ENCODE measurements at regions not wholly inside any gene's neighbourhood (a gene's known extent, or its start where the extent isn't known, plus 50 kb on each side); places are given as distances from the start of the nearest gene placed in this dataset.
A peak's percentile ranks its signal among the peaks of the same experiment; 100 is the strongest.

GRCh38 chr12:77349689-77350370, 284.5 kb upstream of the E2F7 start:
- DNase-seq (ENCODE audit: low read depth) = no peak

DNA sequence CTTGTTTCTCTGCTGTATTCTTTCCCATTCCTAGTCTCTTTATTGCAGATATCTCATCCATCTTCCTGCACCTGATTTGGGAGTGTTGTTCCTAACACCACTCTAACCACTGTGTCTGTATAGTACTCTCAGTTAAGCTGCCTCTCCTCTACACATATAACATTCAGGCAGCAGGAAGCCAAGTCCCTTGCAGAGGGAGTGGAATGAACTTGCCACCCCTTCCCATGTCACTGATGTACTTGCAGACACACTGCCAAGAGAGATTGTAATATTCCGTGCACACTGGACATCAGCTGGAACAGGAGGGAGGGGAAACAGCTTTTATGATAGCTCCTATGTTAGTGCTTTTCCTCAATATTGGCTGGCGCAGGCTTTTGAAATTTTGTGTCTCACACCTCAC, 281.6 kb upstream of the E2F7 start:
- no peak for DNase-seq (ENCODE audit: low read depth)

GRCh38 chr12:77345336-77345735, 280.0 kb upstream of the E2F7 start:
- DNase-seq (ENCODE audit: low read depth) = no peak

DNA sequence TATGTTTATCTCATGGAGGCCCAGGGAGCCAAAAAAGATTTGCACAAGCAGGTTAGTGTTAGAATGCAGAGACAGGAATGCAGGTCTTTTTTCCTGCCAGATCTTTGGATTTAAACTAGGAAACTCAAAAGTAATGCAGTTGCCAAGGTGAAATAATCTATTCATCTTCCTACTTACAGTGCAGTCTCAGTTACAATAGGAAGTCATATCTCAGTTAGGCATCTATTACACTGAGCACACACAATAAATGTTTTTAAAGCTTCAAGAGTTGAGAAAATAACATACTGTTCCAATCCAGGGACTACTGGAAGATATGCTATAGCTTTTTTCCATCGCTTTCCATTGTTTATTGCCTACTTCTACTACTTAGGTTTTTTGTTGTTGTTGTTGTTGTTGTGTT, 279.3 kb upstream of the E2F7 start:
- no peak for DNase-seq (ENCODE audit: low read depth)

GRCh38 chr12:77343291-77343690, 277.9 kb upstream of the E2F7 start:
- DNase-seq (ENCODE audit: low read depth) = no peak

DNA sequence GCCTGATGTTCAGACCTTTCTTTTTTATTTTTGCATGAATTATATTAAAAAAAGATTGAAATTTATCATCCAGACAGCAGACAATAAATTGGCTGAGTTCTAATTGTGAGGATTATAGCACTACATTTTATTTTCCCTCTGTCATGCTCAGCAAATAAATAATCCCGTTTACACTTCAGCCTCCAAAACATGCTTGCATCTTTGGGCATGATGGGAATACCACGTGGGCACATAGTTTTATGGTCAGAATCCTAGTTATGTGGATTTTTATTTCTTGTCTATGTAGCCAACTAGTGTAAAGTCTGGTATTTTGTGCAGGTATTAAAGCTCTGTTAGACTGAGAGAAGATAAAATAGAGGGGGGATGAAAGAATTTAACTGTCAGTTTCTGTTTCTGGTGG, 276.9 kb upstream of the E2F7 start:
- DNase-seq (ENCODE audit: low read depth) = no peak

- DNase-seq (ENCODE audit: low read depth) = peak; percentile 24
Observed at GRCh38 chr12:77339610-77340009, 274.2 kb upstream of the E2F7 start.

DNA sequence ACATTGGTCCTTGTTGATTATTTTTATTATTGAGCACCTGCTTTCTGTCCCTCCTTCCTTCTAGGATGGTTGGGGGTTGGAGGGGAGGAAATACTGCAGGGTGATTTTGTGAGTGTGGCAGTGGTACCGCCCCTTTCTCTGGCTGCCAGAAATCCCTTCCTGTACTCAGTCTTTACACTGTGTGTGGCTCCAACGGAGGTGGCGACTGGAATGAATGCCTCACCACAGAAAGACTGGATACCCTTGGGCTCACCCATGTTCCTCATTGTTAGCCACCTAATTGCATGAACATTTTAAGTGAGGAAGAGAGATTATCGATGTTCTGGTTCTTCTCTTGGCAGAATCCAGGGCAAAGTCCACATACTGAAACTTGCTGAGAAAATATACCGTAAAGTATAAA, 272.0 kb upstream of the E2F7 start:
- DNase-seq (ENCODE audit: low read depth) = no peak

DNA sequence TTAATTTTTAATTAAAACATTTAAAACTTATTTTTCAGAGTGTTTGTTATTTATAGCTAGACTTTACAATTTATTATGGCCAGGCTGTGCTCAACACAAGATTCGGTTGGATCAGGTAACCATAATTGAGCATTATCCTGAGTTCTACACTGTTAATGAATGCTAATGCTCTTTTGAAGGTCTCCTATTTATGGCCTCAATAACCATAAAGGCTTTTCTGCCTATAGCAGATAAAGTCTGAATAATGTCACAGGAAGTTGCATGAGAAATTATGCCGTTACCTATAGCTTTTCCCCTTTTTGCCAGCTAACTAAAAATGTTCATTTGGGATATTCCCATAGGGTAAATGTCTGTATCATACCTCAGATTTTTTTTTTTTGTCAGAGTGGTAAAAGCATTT, 269.4 kb upstream of the E2F7 start:
- no peak for DNase-seq (ENCODE audit: low read depth)

- no peak for DNase-seq (ENCODE audit: low read depth)
Observed at GRCh38 chr12:77328326-77328725, 263.0 kb upstream of the E2F7 start.

DNA sequence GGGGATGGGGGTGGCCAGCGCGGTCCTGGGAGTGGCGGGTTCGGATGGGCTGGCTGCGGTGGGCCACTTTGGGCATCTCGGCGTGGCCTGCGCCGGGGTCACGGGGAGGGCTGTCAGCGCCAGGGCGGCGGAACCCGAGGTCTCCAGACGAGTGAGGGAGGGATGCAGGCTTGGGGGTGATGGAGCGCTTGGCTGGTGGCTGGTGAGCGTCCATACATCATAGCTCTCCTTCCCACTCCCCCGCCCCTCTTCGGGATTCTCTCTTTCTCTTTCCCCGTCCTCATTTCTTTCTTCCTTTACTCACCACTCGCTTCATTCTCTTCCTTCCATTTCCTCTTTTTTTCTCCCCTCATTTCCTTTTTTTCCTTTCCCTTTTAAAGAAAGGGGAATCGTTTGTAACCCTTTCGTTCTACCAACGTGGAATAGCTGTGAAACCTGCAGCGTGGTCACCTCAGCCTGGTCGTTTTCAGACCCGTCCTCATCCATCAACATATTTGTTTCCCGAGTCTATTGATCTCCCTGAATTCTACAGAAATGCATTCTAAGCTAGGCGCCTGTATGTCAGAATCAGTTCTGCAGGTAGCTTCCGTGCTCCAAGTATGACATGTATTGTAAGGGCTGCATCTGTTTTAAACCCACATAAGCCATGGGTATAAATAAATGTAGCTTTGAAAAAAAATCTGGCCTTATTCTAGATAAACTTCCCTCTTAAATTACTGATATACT, 260.3 kb upstream of the E2F7 start:
- no peak for DNase-seq (ENCODE audit: low read depth)

GRCh38 chr12:77324763-77325468, 259.5 kb upstream of the E2F7 start:
- peak; percentile 20 for DNase-seq (ENCODE audit: low read depth)

DNA sequence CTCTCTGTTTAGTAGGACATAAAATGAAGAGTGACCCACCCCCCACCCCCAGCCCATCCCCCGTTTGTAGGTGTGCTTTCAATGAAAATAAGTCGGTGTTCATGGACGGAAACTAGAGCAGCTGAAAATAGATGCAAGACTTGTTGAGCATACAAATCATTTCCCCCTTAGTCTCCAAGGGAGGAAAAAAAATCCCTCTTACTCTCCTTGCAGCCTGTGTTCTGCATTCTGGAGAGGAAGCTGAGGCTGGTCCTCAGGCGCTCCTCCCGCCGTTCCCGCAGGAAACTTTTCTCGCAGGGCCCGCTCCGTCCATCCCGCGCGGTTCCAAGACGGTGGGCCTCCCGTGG, 259.0 kb upstream of the E2F7 start:
- no peak for DNase-seq (ENCODE audit: low read depth)

- DNase-seq (ENCODE audit: low read depth) = no peak
Observed at GRCh38 chr12:77323788-77324415, 258.5 kb upstream of the E2F7 start.

DNA sequence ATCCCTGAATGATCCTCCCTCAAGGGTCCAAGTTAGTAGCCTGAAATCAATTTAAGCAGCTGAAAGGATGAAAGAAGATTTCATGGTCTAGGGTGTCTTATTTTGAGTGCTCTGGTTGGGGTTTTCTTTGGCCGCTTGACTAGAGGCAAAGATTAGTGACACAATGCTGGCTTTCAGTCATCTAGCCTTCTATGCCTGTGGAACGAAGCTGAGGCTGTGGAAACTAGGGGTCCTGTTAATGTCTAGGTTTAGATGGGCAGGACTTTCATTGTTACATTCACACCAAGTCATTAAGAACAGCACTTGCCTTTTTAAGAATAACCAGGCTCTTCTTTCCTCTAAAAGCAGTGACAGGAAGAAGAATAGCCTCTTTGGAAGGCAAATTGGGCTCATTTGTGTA, 253.8 kb upstream of the E2F7 start:
- no peak for DNase-seq (ENCODE audit: low read depth)

DNA sequence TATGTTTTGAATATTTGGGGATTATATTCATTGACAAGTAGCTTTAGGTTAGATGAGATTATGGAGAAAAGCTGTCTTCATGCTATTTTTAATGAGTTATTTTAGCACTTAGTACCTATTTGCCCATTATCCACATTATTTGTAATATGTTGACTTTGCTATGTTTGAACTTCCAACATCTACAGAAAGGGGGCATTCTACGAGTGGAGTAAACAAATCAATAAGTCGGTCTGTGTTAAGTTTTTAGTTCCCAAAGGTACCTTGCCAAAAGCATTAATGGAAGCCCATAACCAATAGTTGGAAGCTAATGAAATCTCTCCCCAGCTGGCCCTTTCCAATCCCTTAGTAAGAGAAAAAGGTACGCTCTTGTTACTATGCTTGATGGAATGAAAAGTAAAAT, 250.0 kb upstream of the E2F7 start:
- no peak for DNase-seq (ENCODE audit: low read depth)

DNA sequence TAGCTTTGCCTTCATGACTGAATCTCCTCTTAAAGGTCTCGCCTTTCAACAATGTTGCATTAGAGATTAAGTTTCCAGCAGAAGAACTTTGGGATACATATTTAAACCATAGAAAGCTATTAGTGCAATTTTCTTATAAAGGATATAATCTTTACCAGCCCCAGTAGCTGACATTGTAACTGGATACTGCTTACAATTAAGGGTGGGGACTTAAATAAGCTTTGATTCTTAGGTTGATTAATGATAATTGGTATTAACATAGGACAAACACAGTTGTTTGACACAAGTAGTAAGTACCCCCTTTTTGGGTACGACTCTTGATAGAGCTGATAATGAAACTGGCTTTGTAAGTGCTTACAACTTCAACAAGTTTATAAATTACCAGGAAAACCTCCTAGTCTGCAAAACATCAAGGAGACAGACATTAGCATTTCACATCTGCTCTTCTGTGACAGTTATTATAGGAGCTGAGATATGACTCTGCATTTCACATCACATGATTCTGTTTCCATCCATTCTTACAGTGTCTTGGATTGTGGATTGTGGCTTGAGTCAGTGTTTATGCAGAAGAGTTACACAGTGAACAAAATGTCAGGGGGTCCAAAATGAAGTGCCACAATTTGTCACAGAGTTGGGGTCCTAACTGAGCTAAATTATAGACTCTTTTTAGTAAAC, 249.1 kb upstream of the E2F7 start:
- DNase-seq (ENCODE audit: low read depth) = no peak

- DNase-seq (ENCODE audit: low read depth) = no peak
Observed at GRCh38 chr12:77308056-77308455, 242.7 kb upstream of the E2F7 start.

- no peak for DNase-seq (ENCODE audit: low read depth)
Observed at GRCh38 chr12:77300811-77301210, 235.4 kb upstream of the E2F7 start.

GRCh38 chr12:77299910-77300669, 234.7 kb upstream of the E2F7 start:
- DNase-seq (ENCODE audit: low read depth) = peak; percentile 47

- peak; percentile 51 for DNase-seq (ENCODE audit: low read depth)
Observed at GRCh38 chr12:77299001-77299400, 233.6 kb upstream of the E2F7 start.

- no peak for DNase-seq (ENCODE audit: low read depth)
Observed at GRCh38 chr12:77294016-77294415, 228.6 kb upstream of the E2F7 start.
